ENCODE measurements at regions not wholly inside any gene's neighbourhood (a gene's known extent, or its start where the extent isn't known, plus 50 kb on each side); places are given as distances from the start of the nearest gene placed in this dataset.

DNA sequence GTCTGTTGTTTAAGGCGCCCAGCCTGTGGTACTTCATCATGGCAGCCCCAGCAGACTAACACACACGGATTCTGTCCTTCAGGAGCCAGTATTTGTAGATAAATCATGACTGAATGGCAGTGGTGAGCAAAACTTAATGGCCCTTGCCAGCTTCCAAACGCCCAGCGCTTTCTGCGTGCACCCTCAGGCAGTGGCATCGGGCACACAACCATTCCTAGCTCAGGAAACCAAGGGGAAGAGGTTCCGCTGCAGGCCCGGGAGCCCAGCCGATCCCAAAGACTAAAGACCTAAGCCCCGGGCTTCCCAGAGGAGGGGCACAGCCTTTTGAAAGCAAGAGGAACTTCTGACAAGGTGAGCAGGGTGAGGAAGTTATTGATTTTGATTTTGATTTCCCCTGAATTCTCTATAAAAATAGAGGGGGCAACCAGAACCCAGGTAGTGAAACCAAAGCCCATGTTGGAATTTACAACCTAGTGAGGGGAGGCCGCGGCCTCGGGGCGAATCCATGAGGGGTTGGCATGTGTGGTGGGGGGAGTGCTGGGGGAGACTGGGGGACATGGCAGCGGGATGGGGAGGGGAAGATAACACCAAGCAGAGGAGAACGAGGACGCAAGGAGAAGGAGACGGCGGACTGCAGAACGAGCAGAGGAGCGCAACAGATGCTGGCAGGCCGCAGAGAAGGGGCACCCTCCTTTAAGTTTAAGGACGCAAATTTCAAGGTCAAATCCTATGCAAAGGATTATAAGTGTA is 79.9 kb upstream of the SEPTIN5 start:
- TF ChIP-seq, protein P1, sequence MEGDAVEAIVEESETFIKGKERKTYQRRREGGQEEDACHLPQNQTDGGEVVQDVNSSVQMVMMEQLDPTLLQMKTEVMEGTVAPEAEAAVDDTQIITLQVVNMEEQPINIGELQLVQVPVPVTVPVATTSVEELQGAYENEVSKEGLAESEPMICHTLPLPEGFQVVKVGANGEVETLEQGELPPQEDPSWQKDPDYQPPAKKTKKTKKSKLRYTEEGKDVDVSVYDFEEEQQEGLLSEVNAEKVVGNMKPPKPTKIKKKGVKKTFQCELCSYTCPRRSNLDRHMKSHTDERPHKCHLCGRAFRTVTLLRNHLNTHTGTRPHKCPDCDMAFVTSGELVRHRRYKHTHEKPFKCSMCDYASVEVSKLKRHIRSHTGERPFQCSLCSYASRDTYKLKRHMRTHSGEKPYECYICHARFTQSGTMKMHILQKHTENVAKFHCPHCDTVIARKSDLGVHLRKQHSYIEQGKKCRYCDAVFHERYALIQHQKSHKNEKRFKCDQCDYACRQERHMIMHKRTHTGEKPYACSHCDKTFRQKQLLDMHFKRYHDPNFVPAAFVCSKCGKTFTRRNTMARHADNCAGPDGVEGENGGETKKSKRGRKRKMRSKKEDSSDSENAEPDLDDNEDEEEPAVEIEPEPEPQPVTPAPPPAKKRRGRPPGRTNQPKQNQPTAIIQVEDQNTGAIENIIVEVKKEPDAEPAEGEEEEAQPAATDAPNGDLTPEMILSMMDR (conservative IDR thresholded peaks at IDR 0.05; ENCODE audit: low read depth, low read length) = no peak
- no peak for TF ChIP-seq EZH2 (IDR thresholded peaks at IDR 0.05; ENCODE audit: low read length, unreplicated experiment)
